ENCODE measurements at regions not wholly inside any gene's neighbourhood (a gene's known extent, or its start where the extent isn't known, plus 50 kb on each side); places are given as distances from the start of the nearest gene placed in this dataset.

GRCh38 chr16:73265935-73266334, 218.0 kb upstream of the ZFHX3 start:
- DNase-seq (ENCODE audit: low read depth) = no peak
- H3K4me3 ChIP-seq (ENCODE audit: low read depth, low read length) = no peak overlapping the region
- TF ChIP-seq, protein P1, sequence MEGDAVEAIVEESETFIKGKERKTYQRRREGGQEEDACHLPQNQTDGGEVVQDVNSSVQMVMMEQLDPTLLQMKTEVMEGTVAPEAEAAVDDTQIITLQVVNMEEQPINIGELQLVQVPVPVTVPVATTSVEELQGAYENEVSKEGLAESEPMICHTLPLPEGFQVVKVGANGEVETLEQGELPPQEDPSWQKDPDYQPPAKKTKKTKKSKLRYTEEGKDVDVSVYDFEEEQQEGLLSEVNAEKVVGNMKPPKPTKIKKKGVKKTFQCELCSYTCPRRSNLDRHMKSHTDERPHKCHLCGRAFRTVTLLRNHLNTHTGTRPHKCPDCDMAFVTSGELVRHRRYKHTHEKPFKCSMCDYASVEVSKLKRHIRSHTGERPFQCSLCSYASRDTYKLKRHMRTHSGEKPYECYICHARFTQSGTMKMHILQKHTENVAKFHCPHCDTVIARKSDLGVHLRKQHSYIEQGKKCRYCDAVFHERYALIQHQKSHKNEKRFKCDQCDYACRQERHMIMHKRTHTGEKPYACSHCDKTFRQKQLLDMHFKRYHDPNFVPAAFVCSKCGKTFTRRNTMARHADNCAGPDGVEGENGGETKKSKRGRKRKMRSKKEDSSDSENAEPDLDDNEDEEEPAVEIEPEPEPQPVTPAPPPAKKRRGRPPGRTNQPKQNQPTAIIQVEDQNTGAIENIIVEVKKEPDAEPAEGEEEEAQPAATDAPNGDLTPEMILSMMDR (IDR thresholded peaks at IDR 0.05; ENCODE audit: control insufficient read depth, extremely low read depth, insufficient read depth) = no peak

DNA sequence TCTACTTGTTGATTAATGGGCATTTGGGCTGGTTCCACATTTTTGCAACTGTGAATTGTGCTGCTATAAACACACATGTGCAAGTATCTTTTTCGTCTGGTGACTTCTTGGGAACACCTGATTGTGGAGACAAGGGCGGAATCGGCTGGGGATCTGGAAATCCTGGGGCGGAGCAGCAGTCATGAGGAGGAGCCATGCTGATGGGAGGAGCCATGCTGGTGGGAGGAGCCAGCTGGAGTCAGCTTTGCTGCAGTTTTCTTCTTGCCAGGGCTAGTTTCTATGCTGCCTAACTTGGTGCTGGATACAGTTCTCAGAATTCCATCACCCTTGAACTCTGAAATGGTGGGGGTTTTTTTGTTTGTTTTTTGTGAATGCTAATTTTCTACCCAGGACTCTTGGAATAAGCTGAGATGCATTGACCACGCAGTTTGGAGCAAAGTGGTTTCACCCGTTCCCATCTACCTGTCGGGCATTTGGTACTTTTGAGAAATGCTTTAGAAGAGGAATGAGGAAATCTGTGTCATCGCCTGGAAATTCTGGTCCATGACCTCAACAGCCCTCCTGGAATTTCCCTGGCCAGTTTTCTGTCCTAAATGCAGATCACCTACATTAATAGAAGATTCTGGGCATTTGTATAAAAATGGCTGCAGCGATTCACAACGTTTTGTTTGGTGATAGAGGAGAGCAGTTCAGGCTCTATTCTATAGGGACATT, 217.4 kb upstream of the ZFHX3 start:
- H3K4me3 ChIP-seq (ENCODE audit: low read depth, low read length) = no peak overlapping the region
- TF ChIP-seq, protein P1 (IDR thresholded peaks at IDR 0.05; ENCODE audit: control insufficient read depth, extremely low read depth, insufficient read depth) = no peak
- DNase-seq (ENCODE audit: low read depth) = no peak

GRCh38 chr16:73262931-73263330, 215.0 kb upstream of the ZFHX3 start:
- DNase-seq (ENCODE audit: low read depth) = no peak
- TF ChIP-seq, protein P1 (IDR thresholded peaks at IDR 0.05; ENCODE audit: control insufficient read depth, extremely low read depth, insufficient read depth) = no peak
- no peak overlapping the region for H3K4me3 ChIP-seq (ENCODE audit: low read depth, low read length)

GRCh38 chr16:73255031-73255430, 207.1 kb upstream of the ZFHX3 start:
- H3K4me3 ChIP-seq (ENCODE audit: low read depth, low read length) = no peak overlapping the region
- DNase-seq (ENCODE audit: low read depth) = no peak
- TF ChIP-seq, protein P1 (IDR thresholded peaks at IDR 0.05; ENCODE audit: control insufficient read depth, extremely low read depth, insufficient read depth) = no peak

DNA sequence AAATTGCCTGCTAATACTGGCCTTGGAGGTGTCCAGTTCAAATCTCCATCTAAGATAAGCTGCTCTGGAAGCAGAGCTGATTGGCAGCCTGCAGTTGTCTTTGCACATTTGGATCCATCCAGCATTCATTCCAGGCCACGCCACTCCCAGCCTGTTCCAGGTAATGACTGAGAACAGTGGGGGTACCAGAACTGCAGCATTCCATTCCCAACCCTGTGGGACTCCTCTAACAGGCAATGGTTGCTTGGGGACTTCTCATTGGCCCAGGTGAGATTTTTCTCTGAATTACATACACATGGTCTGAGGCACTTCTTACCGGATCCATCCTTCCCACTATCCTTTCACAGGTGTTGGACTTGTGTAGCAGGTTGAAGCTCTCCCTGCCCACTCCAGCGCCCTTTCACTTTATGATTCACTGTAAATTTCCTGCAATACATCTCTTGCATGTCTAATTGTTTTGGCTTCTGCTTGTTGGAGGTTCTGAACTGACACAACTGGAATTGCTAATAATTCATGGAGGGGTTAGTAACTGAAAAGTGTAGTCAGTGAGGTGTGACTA, 206.1 kb upstream of the ZFHX3 start:
- TF ChIP-seq, protein P1 (IDR thresholded peaks at IDR 0.05; ENCODE audit: control insufficient read depth, extremely low read depth, insufficient read depth) = no peak
- no peak overlapping the region for H3K4me3 ChIP-seq (ENCODE audit: low read depth, low read length)
- no peak for DNase-seq (ENCODE audit: low read depth)

- TF ChIP-seq, protein P1 (IDR thresholded peaks at IDR 0.05; ENCODE audit: control insufficient read depth, extremely low read depth, insufficient read depth) = no peak
- no peak for DNase-seq (ENCODE audit: low read depth)
- no peak overlapping the region for H3K4me3 ChIP-seq (ENCODE audit: low read depth, low read length)
These were observed 204.5 kb upstream of the ZFHX3 start for GRCh38 chr16:73252446-73252845.

DNA sequence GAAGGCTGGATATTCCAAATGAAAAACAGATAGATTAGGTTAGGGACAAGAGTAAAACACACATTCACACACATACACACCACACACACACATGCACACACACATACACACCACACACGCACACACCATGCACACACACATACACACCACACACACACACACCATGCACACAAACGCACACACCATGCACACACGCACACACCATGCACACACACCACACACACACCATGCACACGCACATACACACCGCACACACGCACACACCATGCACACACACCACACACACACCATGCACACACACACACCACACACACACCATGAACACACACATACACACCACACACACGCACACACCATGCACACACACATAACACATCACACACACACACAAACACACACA, 203.7 kb upstream of the ZFHX3 start:
- no peak for DNase-seq (ENCODE audit: low read depth)
- no peak overlapping the region for H3K4me3 ChIP-seq (ENCODE audit: low read depth, low read length)
- TF ChIP-seq, protein P1 (IDR thresholded peaks at IDR 0.05; ENCODE audit: control insufficient read depth, extremely low read depth, insufficient read depth) = no peak
